DND-41 (cell line): ENCODE measurements at regions not wholly inside any gene's neighbourhood (a gene's known extent, or its start where the extent isn't known, plus 50 kb on each side); places are given as distances from the start of the nearest gene placed in this dataset.

Experiments used
- ATAC-seq: fragments of 200-7000 bp; cut with Tn5 transposase; 3 replicates; pipeline ENCODE4 v1.9.1; 2021; ENCODE audit warnings: low read depth; ENCODE audit not compliant: insufficient read depth
- DNase-seq: peaks from one replicate; pipeline ENCODE4 v3.0.0-alpha.2; 2020
- H2AFZ ChIP-seq: 2 replicates; pipeline ENCODE4 v1.6.0; 2012; ENCODE audit warnings: low read depth, low read length
- H3K27ac ChIP-seq: 2 replicates; pipeline ENCODE4 v1.5.1; 2012; ENCODE audit warnings: low read length, inconsistent platforms
- H3K27me3 ChIP-seq: fragments of 200-600 bp; sonication (generic); 2 replicates; pipeline ENCODE4 v1.6.0; 2012; ENCODE audit warnings: low read length, mild to moderate bottlenecking, inconsistent platforms; ENCODE audit not compliant: insufficient read depth, poor library complexity
- H3K36me3 ChIP-seq: 2 replicates; pipeline ENCODE4 v1.5.1; 2012; ENCODE audit warnings: low read length, inconsistent platforms; ENCODE audit not compliant: insufficient read depth
- H3K4me1 ChIP-seq: 2 replicates; pipeline ENCODE4 v1.5.1; 2012; ENCODE audit warnings: mild to moderate bottlenecking, low read length; ENCODE audit not compliant: insufficient read depth
- H3K4me2 ChIP-seq: 2 replicates; pipeline ENCODE4 v1.6.0; 2012; ENCODE audit warnings: mild to moderate bottlenecking, moderate library complexity, low read length, inconsistent platforms; ENCODE audit not compliant: insufficient read depth
- H3K4me3 ChIP-seq, 2 experiments: fragments of 200-600 bp in 1 of 2; shearing (Covaris generic) in 1 of 2; 2 replicates each; pipeline ENCODE4 v1.5.1; 2012 to 2016; ENCODE audit warnings: inconsistent platforms in 2 of 2, low read length in 2 of 2, mild to moderate bottlenecking in 2 of 2, low read depth in 1 of 2, moderate library complexity in 1 of 2
- H3K79me2 ChIP-seq: 2 replicates; pipeline ENCODE4 v1.6.0; 2012; ENCODE audit warnings: low read length, inconsistent platforms; ENCODE audit not compliant: insufficient read depth
- H3K9ac ChIP-seq: 2 replicates; pipeline ENCODE4 v1.6.0; 2012; ENCODE audit warnings: low read depth, mild to moderate bottlenecking, inconsistent platforms, low read length, moderate library complexity
- H3K9me3 ChIP-seq: 2 replicates; pipeline ENCODE4 v1.5.1; 2012; ENCODE audit warnings: low read length, moderate library complexity, mild to moderate bottlenecking, inconsistent platforms; ENCODE audit not compliant: insufficient read depth, severe bottlenecking
- H4K20me1 ChIP-seq: 2 replicates; pipeline ENCODE4 v1.6.0; 2012; ENCODE audit warnings: low read length; ENCODE audit not compliant: insufficient read depth
- EZH2 ChIP-seq: IDR thresholded peaks from 3 replicates; pipeline ENCODE4 v1.6.1; 2012; ENCODE audit warnings: borderline replicate concordance, low read depth, mild to moderate bottlenecking, moderate library complexity, low read length, inconsistent platforms; ENCODE audit not compliant: severe bottlenecking
- TF ChIP-seq, protein P1 (sequence below): IDR thresholded peaks from 2 replicates; pipeline ENCODE4 v1.5.1; 2012; ENCODE audit warnings: borderline replicate concordance, low read length, moderate library complexity, mild to moderate bottlenecking; ENCODE audit not compliant: poor library complexity, severe bottlenecking; ENCODE audit errors: extremely low read depth

DNA sequence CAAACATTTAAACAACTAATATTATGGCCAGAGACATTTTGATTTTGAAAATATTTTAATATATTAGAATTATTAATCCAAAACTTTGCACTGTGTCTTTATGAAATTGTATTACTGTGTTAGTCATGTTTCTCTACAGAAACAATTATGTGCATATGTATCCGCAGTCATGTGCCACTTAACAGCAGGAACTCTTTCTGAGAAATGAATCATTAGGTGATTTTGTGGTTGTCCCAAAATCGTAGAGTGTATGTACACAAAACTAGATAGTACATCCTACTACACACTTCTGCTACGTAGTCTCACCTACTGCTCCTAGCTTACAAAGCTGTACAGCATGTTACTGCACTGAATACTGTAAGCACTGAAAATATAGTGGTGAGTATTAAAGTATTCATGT is 479.2 kb upstream of the DSEL start:
- no peaks in the 10 kb centered on the region for H3K36me3 ChIP-seq
- H3K27ac ChIP-seq: no peak overlapping the region
- no peaks in the 10 kb centered on the region for H4K20me1 ChIP-seq
- no peaks in the 10 kb centered on the region for H3K9me3 ChIP-seq
- H3K9ac ChIP-seq: no peak overlapping the region
- no peak for DNase-seq
- H2AFZ ChIP-seq: no peak overlapping the region
- H3K79me2 ChIP-seq: no peaks in the 10 kb centered on the region
- TF ChIP-seq, protein P1, sequence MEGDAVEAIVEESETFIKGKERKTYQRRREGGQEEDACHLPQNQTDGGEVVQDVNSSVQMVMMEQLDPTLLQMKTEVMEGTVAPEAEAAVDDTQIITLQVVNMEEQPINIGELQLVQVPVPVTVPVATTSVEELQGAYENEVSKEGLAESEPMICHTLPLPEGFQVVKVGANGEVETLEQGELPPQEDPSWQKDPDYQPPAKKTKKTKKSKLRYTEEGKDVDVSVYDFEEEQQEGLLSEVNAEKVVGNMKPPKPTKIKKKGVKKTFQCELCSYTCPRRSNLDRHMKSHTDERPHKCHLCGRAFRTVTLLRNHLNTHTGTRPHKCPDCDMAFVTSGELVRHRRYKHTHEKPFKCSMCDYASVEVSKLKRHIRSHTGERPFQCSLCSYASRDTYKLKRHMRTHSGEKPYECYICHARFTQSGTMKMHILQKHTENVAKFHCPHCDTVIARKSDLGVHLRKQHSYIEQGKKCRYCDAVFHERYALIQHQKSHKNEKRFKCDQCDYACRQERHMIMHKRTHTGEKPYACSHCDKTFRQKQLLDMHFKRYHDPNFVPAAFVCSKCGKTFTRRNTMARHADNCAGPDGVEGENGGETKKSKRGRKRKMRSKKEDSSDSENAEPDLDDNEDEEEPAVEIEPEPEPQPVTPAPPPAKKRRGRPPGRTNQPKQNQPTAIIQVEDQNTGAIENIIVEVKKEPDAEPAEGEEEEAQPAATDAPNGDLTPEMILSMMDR: no peak
- no peak for TF ChIP-seq EZH2
- H3K4me1 ChIP-seq: no peaks in the 10 kb centered on the region
- no peak overlapping the region for H3K4me2 ChIP-seq
- no peaks in the 10 kb centered on the region for H3K27me3 ChIP-seq
- ATAC-seq: no peak
- H3K4me3 ChIP-seq: no peak overlapping the region

DNA sequence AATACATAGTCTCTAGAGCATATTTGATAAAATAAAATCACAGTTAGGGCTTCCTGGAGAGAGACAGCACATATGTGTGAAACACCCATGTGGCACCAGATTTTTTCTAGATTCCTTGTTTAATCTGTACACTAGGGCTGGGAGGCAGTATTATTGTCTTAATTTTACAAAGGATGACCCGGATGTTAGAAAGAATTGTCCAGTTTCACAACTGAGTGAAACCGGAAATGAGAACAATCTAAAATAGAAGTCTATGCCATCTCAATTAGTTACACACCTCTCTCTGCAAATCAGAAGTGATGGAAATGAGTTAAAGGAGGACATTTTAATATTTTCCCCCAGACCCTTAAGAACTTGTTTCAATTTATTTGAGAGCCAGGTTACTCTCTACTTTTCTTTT is 463.7 kb upstream of the DSEL start:
- no peaks in the 10 kb centered on the region for H3K4me1 ChIP-seq
- H3K79me2 ChIP-seq: no peaks in the 10 kb centered on the region
- H3K4me3 ChIP-seq: no peak overlapping the region
- H3K9me3 ChIP-seq: no peaks in the 10 kb centered on the region
- DNase-seq: no peak
- TF ChIP-seq, protein P1: no peak
- TF ChIP-seq EZH2: no peak
- H3K27me3 ChIP-seq: no peaks in the 10 kb centered on the region
- no peaks in the 10 kb centered on the region for H3K36me3 ChIP-seq
- H4K20me1 ChIP-seq: no peaks in the 10 kb centered on the region
- no peak overlapping the region for H3K27ac ChIP-seq
- H3K4me2 ChIP-seq: no peak overlapping the region
- no peak overlapping the region for H3K9ac ChIP-seq
- H2AFZ ChIP-seq: no peak overlapping the region
- no peak for ATAC-seq

DNA sequence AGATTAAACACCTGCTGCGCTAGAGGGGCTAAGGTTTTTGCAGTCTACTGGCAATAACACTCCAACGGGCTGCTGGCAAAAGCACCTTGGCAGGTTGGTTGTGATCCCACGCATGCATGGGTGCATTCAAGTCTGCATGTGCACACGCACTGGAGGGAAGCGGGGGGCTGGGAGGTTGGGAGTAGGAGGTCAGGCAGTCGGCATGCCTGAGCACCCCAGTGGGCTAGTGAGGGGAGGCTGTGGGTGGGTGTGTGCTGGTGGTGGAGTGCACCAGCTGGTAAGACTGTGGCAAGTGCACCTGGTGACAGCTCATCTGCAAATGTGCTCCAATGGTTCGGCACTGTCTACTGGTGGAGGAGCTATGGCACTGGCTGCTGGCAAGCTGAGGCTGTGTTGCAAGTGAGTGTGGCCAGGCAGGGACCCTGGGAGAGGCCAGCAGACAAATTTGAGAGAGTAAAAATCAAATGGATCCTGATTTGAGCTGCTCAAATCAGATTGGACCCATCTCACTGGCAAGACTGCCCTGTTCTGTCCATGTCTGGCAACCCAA is 460.6 kb upstream of the DSEL start:
- H3K36me3 ChIP-seq: no peaks in the 10 kb centered on the region
- no peaks in the 10 kb centered on the region for H4K20me1 ChIP-seq
- no peak overlapping the region for H3K4me2 ChIP-seq
- no peak overlapping the region for H3K27ac ChIP-seq
- no peaks in the 10 kb centered on the region for H3K9me3 ChIP-seq
- ATAC-seq (no peak), DNase-seq (no peak)
- no peak overlapping the region for H3K4me3 ChIP-seq
- no peaks in the 10 kb centered on the region for H3K79me2 ChIP-seq
- H3K9ac ChIP-seq: no peak overlapping the region
- no peak overlapping the region for H2AFZ ChIP-seq
- no peaks in the 10 kb centered on the region for H3K4me1 ChIP-seq
- TF ChIP-seq, protein P1: no peak
- TF ChIP-seq EZH2: no peak
- H3K27me3 ChIP-seq: no peaks in the 10 kb centered on the region

DNA sequence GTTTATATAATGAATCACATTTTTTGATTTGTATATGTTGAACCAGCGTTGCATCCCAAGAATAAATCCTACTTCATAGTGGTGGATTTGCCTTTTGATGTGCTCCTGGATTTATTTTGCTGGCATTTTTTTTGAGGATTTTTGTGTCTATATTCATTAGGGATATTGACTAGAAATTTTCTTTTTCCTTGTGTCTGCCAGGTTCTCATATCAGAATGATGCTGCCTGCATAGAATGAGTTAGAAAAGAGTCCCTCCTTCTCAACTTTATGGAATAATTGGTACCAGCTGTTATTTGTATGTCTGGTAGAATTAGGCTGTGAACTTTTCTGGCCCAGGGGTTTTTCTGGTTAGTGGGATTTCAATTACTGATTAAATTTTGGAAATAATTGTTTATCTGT is 457.4 kb upstream of the DSEL start:
- Histone ChIP-seq H4K20me1 (no peaks in the 10 kb centered on the region), H3K4me3 (no peak overlapping the region), H2AFZ (no peak overlapping the region), H3K27me3 (no peaks in the 10 kb centered on the region), H3K4me2 (no peak overlapping the region), H3K9me3 (no peaks in the 10 kb centered on the region), H3K79me2 (no peaks in the 10 kb centered on the region), H3K4me1 (no peaks in the 10 kb centered on the region), H3K9ac (no peak overlapping the region), H3K36me3 (no peaks in the 10 kb centered on the region), H3K27ac (no peak overlapping the region)
- ATAC-seq: no peak
- no peak for DNase-seq
- no peak for TF ChIP-seq EZH2
- TF ChIP-seq, protein P1: no peak
